ENCODE measurements at regions not wholly inside any gene's neighbourhood (a gene's known extent, or its start where the extent isn't known, plus 50 kb on each side); places are given as distances from the start of the nearest gene placed in this dataset.

GRCh38 chr10:28879875-28880682, 202.8 kb downstream of the BAMBI start:
- no peak for TF ChIP-seq ZNF589 (CRISPR knock-in tag; IDR thresholded peaks at IDR 0.05; ENCODE audit: low read depth)
- no peak for TF ChIP-seq ZBED1 (IDR thresholded peaks at IDR 0.05)
- TF ChIP-seq CHD2 (IDR thresholded peaks at IDR 0.05; ENCODE audit: low read depth, low read length), result no peak
- no peak for TF ChIP-seq ZNF785 (CRISPR knock-in tag; IDR thresholded peaks at IDR 0.05)
- no peak for TF ChIP-seq RBBP5 (IDR thresholded peaks at IDR 0.05; ENCODE audit: borderline replicate concordance, insufficient read depth, low read length, poor library complexity, severe bottlenecking)
- TF ChIP-seq, protein P1, sequence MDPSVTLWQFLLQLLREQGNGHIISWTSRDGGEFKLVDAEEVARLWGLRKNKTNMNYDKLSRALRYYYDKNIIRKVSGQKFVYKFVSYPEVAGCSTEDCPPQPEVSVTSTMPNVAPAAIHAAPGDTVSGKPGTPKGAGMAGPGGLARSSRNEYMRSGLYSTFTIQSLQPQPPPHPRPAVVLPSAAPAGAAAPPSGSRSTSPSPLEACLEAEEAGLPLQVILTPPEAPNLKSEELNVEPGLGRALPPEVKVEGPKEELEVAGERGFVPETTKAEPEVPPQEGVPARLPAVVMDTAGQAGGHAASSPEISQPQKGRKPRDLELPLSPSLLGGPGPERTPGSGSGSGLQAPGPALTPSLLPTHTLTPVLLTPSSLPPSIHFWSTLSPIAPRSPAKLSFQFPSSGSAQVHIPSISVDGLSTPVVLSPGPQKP (CRISPR knock-in tag; IDR thresholded peaks at IDR 0.05), result no peak
- no peak for TF ChIP-seq GABPB1 (CRISPR knock-in tag; IDR thresholded peaks at IDR 0.05)
- TF ChIP-seq BCLAF1 (IDR thresholded peaks at IDR 0.05; ENCODE audit: borderline replicate concordance in 1 of 2, control insufficient read depth in 1 of 2, low read depth in 2 of 2, low read length in 1 of 2), result no peak
- no peak for TF ChIP-seq EP400 (IDR thresholded peaks at IDR 0.05)
- TF ChIP-seq POLR2A (conservative IDR thresholded peaks at IDR 0.05), result no peak
- TF ChIP-seq ZNF239 (CRISPR knock-in tag; IDR thresholded peaks at IDR 0.05), result no peak
- TF ChIP-seq NCOA1 (IDR thresholded peaks at IDR 0.05; ENCODE audit: low read depth), result no peak
